ENCODE measurements at regions not wholly inside any gene's neighbourhood (a gene's known extent, or its start where the extent isn't known, plus 50 kb on each side); places are given as distances from the start of the nearest gene placed in this dataset.

DNA sequence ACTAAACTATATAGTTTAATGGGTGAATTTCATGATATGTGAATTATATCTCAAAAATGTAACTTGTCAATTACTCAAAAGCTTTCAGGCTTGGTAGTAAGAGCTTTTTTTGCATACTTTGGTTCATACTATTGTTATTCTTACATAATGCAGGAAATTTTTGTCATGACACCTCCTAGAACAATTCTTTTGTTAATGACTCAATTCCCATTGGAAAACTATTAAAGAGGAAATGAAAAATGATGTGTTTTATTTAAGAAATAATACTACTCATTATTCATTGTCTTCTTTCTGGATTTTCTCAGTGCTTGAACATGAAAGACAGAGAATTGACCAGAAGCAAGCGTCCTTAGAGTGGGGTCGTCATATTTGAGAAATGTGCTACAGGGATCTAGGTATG lies 196.4 kb upstream of the KCNJ16 start:
- H3K27ac ChIP-seq (ENCODE audit: low read length) = no peak overlapping the region
- H3K4me3 ChIP-seq (ENCODE audit: low read length) = no peak overlapping the region
- no peak overlapping the region for H3K4me2 ChIP-seq (ENCODE audit: low read length)
- TF ChIP-seq EZH2 (IDR thresholded peaks at IDR 0.05; ENCODE audit: borderline replicate concordance, insufficient read depth, low read length, poor library complexity, severe bottlenecking) (no peak), RAD21 (conservative IDR thresholded peaks at IDR 0.05) (no peak), POLR2AphosphoS5 (IDR thresholded peaks at IDR 0.05) (no peak), SMC3 (conservative IDR thresholded peaks at IDR 0.05; ENCODE audit: poor library complexity) (no peak), MXI1 (conservative IDR thresholded peaks at IDR 0.05; ENCODE audit: poor library complexity, severe bottlenecking) (no peak), TAF1 (IDR thresholded peaks at IDR 0.05; ENCODE audit: low read depth) (no peak), EP300 (conservative IDR thresholded peaks at IDR 0.05; ENCODE audit: poor library complexity, severe bottlenecking) (no peak)
- TF ChIP-seq, protein P1, sequence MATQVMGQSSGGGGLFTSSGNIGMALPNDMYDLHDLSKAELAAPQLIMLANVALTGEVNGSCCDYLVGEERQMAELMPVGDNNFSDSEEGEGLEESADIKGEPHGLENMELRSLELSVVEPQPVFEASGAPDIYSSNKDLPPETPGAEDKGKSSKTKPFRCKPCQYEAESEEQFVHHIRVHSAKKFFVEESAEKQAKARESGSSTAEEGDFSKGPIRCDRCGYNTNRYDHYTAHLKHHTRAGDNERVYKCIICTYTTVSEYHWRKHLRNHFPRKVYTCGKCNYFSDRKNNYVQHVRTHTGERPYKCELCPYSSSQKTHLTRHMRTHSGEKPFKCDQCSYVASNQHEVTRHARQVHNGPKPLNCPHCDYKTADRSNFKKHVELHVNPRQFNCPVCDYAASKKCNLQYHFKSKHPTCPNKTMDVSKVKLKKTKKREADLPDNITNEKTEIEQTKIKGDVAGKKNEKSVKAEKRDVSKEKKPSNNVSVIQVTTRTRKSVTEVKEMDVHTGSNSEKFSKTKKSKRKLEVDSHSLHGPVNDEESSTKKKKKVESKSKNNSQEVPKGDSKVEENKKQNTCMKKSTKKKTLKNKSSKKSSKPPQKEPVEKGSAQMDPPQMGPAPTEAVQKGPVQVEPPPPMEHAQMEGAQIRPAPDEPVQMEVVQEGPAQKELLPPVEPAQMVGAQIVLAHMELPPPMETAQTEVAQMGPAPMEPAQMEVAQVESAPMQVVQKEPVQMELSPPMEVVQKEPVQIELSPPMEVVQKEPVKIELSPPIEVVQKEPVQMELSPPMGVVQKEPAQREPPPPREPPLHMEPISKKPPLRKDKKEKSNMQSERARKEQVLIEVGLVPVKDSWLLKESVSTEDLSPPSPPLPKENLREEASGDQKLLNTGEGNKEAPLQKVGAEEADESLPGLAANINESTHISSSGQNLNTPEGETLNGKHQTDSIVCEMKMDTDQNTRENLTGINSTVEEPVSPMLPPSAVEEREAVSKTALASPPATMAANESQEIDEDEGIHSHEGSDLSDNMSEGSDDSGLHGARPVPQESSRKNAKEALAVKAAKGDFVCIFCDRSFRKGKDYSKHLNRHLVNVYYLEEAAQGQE (IDR thresholded peaks at IDR 0.05; ENCODE audit: borderline replicate concordance) = no peak
- TF ChIP-seq, protein P2, sequence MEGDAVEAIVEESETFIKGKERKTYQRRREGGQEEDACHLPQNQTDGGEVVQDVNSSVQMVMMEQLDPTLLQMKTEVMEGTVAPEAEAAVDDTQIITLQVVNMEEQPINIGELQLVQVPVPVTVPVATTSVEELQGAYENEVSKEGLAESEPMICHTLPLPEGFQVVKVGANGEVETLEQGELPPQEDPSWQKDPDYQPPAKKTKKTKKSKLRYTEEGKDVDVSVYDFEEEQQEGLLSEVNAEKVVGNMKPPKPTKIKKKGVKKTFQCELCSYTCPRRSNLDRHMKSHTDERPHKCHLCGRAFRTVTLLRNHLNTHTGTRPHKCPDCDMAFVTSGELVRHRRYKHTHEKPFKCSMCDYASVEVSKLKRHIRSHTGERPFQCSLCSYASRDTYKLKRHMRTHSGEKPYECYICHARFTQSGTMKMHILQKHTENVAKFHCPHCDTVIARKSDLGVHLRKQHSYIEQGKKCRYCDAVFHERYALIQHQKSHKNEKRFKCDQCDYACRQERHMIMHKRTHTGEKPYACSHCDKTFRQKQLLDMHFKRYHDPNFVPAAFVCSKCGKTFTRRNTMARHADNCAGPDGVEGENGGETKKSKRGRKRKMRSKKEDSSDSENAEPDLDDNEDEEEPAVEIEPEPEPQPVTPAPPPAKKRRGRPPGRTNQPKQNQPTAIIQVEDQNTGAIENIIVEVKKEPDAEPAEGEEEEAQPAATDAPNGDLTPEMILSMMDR (IDR thresholded peaks at IDR 0.05; ENCODE audit: poor library complexity, severe bottlenecking) = no peak
- no peaks in the 10 kb centered on the region for H3K27me3 ChIP-seq (ENCODE audit: insufficient read depth, low read depth, low read length)
- H3F3A ChIP-seq (ENCODE audit: insufficient read depth, low read length, poor library complexity, severe bottlenecking) = no peaks in the 10 kb centered on the region
- H3K9me3 ChIP-seq (ENCODE audit: low read length) = no peaks in the 10 kb centered on the region
- no peaks in the 10 kb centered on the region for H3K79me2 ChIP-seq (replicated peaks; ENCODE audit: insufficient read depth, low read length)
- H4K20me1 ChIP-seq (ENCODE audit: insufficient read depth) = no peaks in the 10 kb centered on the region
- H2AFZ ChIP-seq (ENCODE audit: low read depth, low read length) = no peak overlapping the region
- H3K9me2 ChIP-seq (ENCODE audit: insufficient read depth, low read length) = no peaks in the 10 kb centered on the region
- H3K36me3 ChIP-seq (ENCODE audit: insufficient read depth, low read length) = no peaks in the 10 kb centered on the region
- H3K9ac ChIP-seq (ENCODE audit: low read length) = no peak overlapping the region

DNA sequence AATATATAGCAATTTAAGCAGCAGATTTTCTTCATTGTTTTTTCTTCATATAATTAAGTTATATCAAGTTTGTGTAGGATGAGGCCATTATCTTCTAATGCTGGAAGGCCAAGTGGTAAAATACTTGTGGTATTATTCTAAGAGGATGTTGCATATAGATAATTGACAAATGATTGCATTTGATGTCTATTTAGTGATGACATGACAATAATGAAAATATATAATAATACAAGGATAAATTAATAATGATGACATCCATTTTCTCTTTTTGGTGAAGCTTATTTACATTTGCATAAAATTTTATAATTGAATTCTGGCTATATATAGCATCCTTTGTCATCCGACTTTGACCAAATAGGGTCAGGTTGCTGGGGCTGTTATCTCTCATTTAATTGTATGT lies 195.4 kb upstream of the KCNJ16 start:
- H2AFZ ChIP-seq (ENCODE audit: low read depth, low read length) = no peak overlapping the region
- no peaks in the 10 kb centered on the region for H3K36me3 ChIP-seq (ENCODE audit: insufficient read depth, low read length)
- TF ChIP-seq POLR2AphosphoS5 (IDR thresholded peaks at IDR 0.05) (no peak), MXI1 (conservative IDR thresholded peaks at IDR 0.05; ENCODE audit: poor library complexity, severe bottlenecking) (no peak)
- TF ChIP-seq, protein P1 (IDR thresholded peaks at IDR 0.05; ENCODE audit: borderline replicate concordance) = no peak

More for the DNA sequence above, 195.4 kb upstream of the KCNJ16 start:
- Histone ChIP-seq H3K27ac (ENCODE audit: low read length) (no peak overlapping the region), H3K27me3 (ENCODE audit: insufficient read depth, low read depth, low read length) (no peaks in the 10 kb centered on the region), H3K9me3 (ENCODE audit: low read length) (no peaks in the 10 kb centered on the region), H3K9ac (ENCODE audit: low read length) (no peak overlapping the region), H4K20me1 (ENCODE audit: insufficient read depth) (no peaks in the 10 kb centered on the region), H3F3A (ENCODE audit: insufficient read depth, low read length, poor library complexity, severe bottlenecking) (no peaks in the 10 kb centered on the region), H3K4me3 (ENCODE audit: low read length) (no peak overlapping the region), H3K79me2 (replicated peaks; ENCODE audit: insufficient read depth, low read length) (no peaks in the 10 kb centered on the region), H3K9me2 (ENCODE audit: insufficient read depth, low read length) (no peaks in the 10 kb centered on the region), H3K4me2 (ENCODE audit: low read length) (no peak overlapping the region)
